GM19043 (cell line): ENCODE measurements at regions not wholly inside any gene's neighbourhood (a gene's known extent, or its start where the extent isn't known, plus 50 kb on each side); places are given as distances from the start of the nearest gene placed in this dataset.

Experiments used
- ATAC-seq: cut with Tn5 transposase; IDR thresholded peaks from one replicate; pipeline ENCODE4 v1.9.1; 2021; ENCODE audit warnings: low read depth; ENCODE audit not compliant: unreplicated experiment

- no peak for ATAC-seq
Measured at GRCh38 chr11:110989428-110990133, 255.9 kb upstream of the POU2AF2 start.

GRCh38 chr11:110988671-110989070 is 256.9 kb upstream of the POU2AF2 start:
- ATAC-seq = no peak

GRCh38 chr11:110986016-110986415 is 259.5 kb upstream of the POU2AF2 start:
- no peak for ATAC-seq

- ATAC-seq = no peak
Measured at GRCh38 chr11:110985547-110985946, 260.0 kb upstream of the POU2AF2 start.

- no peak for ATAC-seq
Measured at GRCh38 chr11:110984693-110985092, 260.8 kb upstream of the POU2AF2 start.

GRCh38 chr11:110984147-110984546 is 261.4 kb upstream of the POU2AF2 start:
- no peak for ATAC-seq

GRCh38 chr11:110982214-110982613 is 263.3 kb upstream of the POU2AF2 start:
- ATAC-seq = no peak

GRCh38 chr11:110979696-110980095 is 265.8 kb upstream of the POU2AF2 start:
- no peak for ATAC-seq

- no peak for ATAC-seq
Measured at GRCh38 chr11:110977661-110978060, 265.4 kb upstream of the ARHGAP20 start.

- ATAC-seq = no peak
Measured at GRCh38 chr11:110974731-110975130, 262.5 kb upstream of the ARHGAP20 start.

- ATAC-seq = no peak
Measured at GRCh38 chr11:110973401-110973980, 261.3 kb upstream of the ARHGAP20 start.

- no peak for ATAC-seq
Measured at GRCh38 chr11:110972640-110973039, 260.4 kb upstream of the ARHGAP20 start.

GRCh38 chr11:110972106-110972505 is 259.9 kb upstream of the ARHGAP20 start:
- no peak for ATAC-seq

GRCh38 chr11:110971140-110971539 is 258.9 kb upstream of the ARHGAP20 start:
- no peak for ATAC-seq

- no peak for ATAC-seq
Measured at GRCh38 chr11:110968348-110969062, 256.3 kb upstream of the ARHGAP20 start.

GRCh38 chr11:110966131-110966530 is 253.9 kb upstream of the ARHGAP20 start:
- no peak for ATAC-seq

GRCh38 chr11:110962921-110963320 is 250.7 kb upstream of the ARHGAP20 start:
- ATAC-seq = no peak

GRCh38 chr11:110960167-110960566 is 247.9 kb upstream of the ARHGAP20 start:
- ATAC-seq = no peak

- no peak for ATAC-seq
Measured at GRCh38 chr11:110958216-110958615, 246.0 kb upstream of the ARHGAP20 start.

GRCh38 chr11:110955776-110956175 is 243.5 kb upstream of the ARHGAP20 start:
- no peak for ATAC-seq

GRCh38 chr11:110951950-110952503 is 239.8 kb upstream of the ARHGAP20 start:
- ATAC-seq = no peak
